Caco-2 (cell line): ENCODE measurements at regions not wholly inside any gene's neighbourhood (a gene's known extent, or its start where the extent isn't known, plus 50 kb on each side); places are given as distances from the start of the nearest gene placed in this dataset.
A peak's percentile ranks its signal among the peaks of the same experiment; 100 is the strongest.

Experiments used
- BruUV-seq: library from RNA; stranded (reverse); fragments of 400-500 nt; replicated peaks from 2 replicates; lab custom pipeline; 2021; lab: Mats Ljungman, UMichigan
- CTCF ChIA-PET: fragments of 300-600 bp; sonication (Branson Sonifier 250); formaldehyde crosslinking; loops from one replicate; lab custom pipeline; 2022; ENCODE audit warnings: antibody characterized with exemption; lab: Charles Lee
- POLR2A ChIA-PET: fragments of 300-600 bp; sonication (Branson Sonifier 250); formaldehyde crosslinking; loops from one replicate; lab custom pipeline; 2022; ENCODE audit warnings: antibody characterized with exemption; lab: Charles Lee
- DNase-seq, 2 experiments: peaks; one replicate each; pipeline versions ENCODE4 v3.0.0 to v3.0.0-alpha.2; 2020 to 2022
- H3K27me3 ChIP-seq: replicated peaks from 2 replicates; pipeline ENCODE4 v1.6.0; 2011; ENCODE audit warnings: low read length; ENCODE audit not compliant: control insufficient read depth, insufficient read depth
- H3K36me3 ChIP-seq: 2 replicates; pipeline ENCODE4 v1.5.1; 2011; ENCODE audit warnings: low read length; ENCODE audit not compliant: control insufficient read depth, insufficient read depth
- H3K4me1 ChIP-seq: fragments of 250-450 bp; sonication (Bioruptor Pico); 2 replicates; pipeline ENCODE4 v1.5.1; 2020; ENCODE audit warnings: mild to moderate bottlenecking
- H3K4me3 ChIP-seq: 2 replicates; pipeline ENCODE4 v1.5.1; 2011; ENCODE audit warnings: low read depth, mild to moderate bottlenecking, control low read depth, low read length
- H3K9me3 ChIP-seq: fragments of 250-450 bp; sonication (Bioruptor Pico); 2 replicates; pipeline ENCODE4 v1.5.1; 2020; ENCODE audit warnings: mild to moderate bottlenecking, moderate library complexity
- H3K27ac Mint-ChIP-seq: one replicate; pipeline ENCODE4 v1.8.0; 2022; ENCODE audit warnings: mixed read lengths; ENCODE audit not compliant: unreplicated experiment
- H3K27me3 Mint-ChIP-seq: one replicate; pipeline ENCODE4 v1.8.0; 2022; ENCODE audit warnings: mixed read lengths; ENCODE audit not compliant: insufficient read depth, unreplicated experiment
- H3K36me3 Mint-ChIP-seq: one replicate; pipeline ENCODE4 v1.8.0; 2022; ENCODE audit warnings: mild to moderate bottlenecking, mixed read lengths; ENCODE audit not compliant: insufficient read depth, unreplicated experiment
- H3K4me1 Mint-ChIP-seq: one replicate; pipeline ENCODE4 v1.8.0; 2022; ENCODE audit warnings: low read depth, mixed read lengths; ENCODE audit not compliant: unreplicated experiment
- H3K4me3 Mint-ChIP-seq: one replicate; pipeline ENCODE4 v1.8.0; 2022; ENCODE audit warnings: mild to moderate bottlenecking, moderate library complexity, mixed read lengths; ENCODE audit not compliant: unreplicated experiment
- H3K9me3 Mint-ChIP-seq: one replicate; pipeline ENCODE4 v1.8.0; 2022; ENCODE audit warnings: mixed read lengths; ENCODE audit not compliant: unreplicated experiment
- CTCF ChIP-seq, 2 experiments: fragments of 200-600 bp in 1 of 2; IDR thresholded peaks; 1 replicate in 1 of 2; 2 replicates in 1 of 2; pipeline versions ENCODE4 v1.5.1 to v1.8.0; 2011 to 2022; ENCODE audit warnings: antibody characterized with exemption in 1 of 2, control low read depth in 1 of 2, inconsistent platforms in 1 of 2, low read depth in 1 of 2, low read length in 1 of 2, mild to moderate bottlenecking in 1 of 2, moderate library complexity in 1 of 2; ENCODE audit not compliant: insufficient read depth in 1 of 2, severe bottlenecking in 1 of 2, unreplicated experiment in 1 of 2
- intact Hi-C: fragments of 100-400 bp; cut with micrococcal nuclease; formaldehyde crosslinking; loops from one replicate; pipeline ENCODE4 v1.10.0; 2022; ENCODE audit not compliant: unreplicated experiment

- peaks cover 29% of the 10 kb centered on the region for H3K9me3 Mint-ChIP-seq
- H3K27ac Mint-ChIP-seq, result no peak overlapping the region
- no peaks in the 10 kb centered on the region for H3K27me3 Mint-ChIP-seq
- no peaks in the 10 kb centered on the region for H3K36me3 Mint-ChIP-seq
- no peaks in the 10 kb centered on the region for H3K36me3 ChIP-seq
- intact Hi-C loops, result no loop called here
- H3K27me3 ChIP-seq, result no peaks in the 10 kb centered on the region
- H3K4me3 Mint-ChIP-seq, result no peak overlapping the region
- peaks cover 31% of the 10 kb centered on the region for H3K4me1 ChIP-seq
- no TSS peak for BruUV-seq
- H3K9me3 ChIP-seq, result no peaks in the 10 kb centered on the region; the same call in 1 of the 2 replicates
- DNase-seq, result no peak
- POLR2A ChIA-PET, result no interaction called here
- H3K4me3 ChIP-seq, result no peak overlapping the region
- no peak for TF ChIP-seq CTCF (IDR thresholded peaks at IDR 0.05; ENCODE audit: insufficient read depth in 1 of 2, low read depth in 1 of 2, low read length in 1 of 2, severe bottlenecking in 1 of 2, unreplicated experiment in 1 of 2)
- peaks cover 15% of the 10 kb centered on the region for H3K4me1 Mint-ChIP-seq
- CTCF ChIA-PET, result no interaction called here
Measured at GRCh38 chr3:166456286-166456685, 619.1 kb upstream of the BCHE start.

- intact Hi-C loops, result no loop called here
- Mint-ChIP-seq H3K36me3 (no peaks in the 10 kb centered on the region), H3K27ac (no peak overlapping the region), H3K4me1 (peaks cover 15% of the 10 kb centered on the region), H3K4me3 (no peak overlapping the region), H3K9me3 (peaks cover 29% of the 10 kb centered on the region), H3K27me3 (no peaks in the 10 kb centered on the region)
- Histone ChIP-seq H3K36me3 (no peaks in the 10 kb centered on the region), H3K4me1 (peaks cover 31% of the 10 kb centered on the region), H3K4me3 (no peak overlapping the region), H3K9me3 (no peaks in the 10 kb centered on the region; the same call in 1 of the 2 replicates), H3K27me3 (no peaks in the 10 kb centered on the region)
- POLR2A ChIA-PET, result no interaction called here
- no peak for DNase-seq
- BruUV-seq, result no TSS peak
- CTCF ChIA-PET, result no interaction called here
- no peak for TF ChIP-seq CTCF (IDR thresholded peaks at IDR 0.05; ENCODE audit: insufficient read depth in 1 of 2, low read depth in 1 of 2, low read length in 1 of 2, severe bottlenecking in 1 of 2, unreplicated experiment in 1 of 2)
Measured at GRCh38 chr3:166455744-166456143, 618.5 kb upstream of the BCHE start.

GRCh38 chr3:166453478-166453877, 616.3 kb upstream of the BCHE start:
- Histone ChIP-seq H3K36me3 (no peaks in the 10 kb centered on the region), H3K4me3 (no peak overlapping the region), H3K4me1 (peaks cover 31% of the 10 kb centered on the region), H3K9me3 (no peaks in the 10 kb centered on the region; the same call in 1 of the 2 replicates), H3K27me3 (no peaks in the 10 kb centered on the region)
- TF ChIP-seq CTCF (IDR thresholded peaks at IDR 0.05; ENCODE audit: insufficient read depth in 1 of 2, low read depth in 1 of 2, low read length in 1 of 2, severe bottlenecking in 1 of 2, unreplicated experiment in 1 of 2), result no peak
- Mint-ChIP-seq H3K4me3 (no peak overlapping the region), H3K27me3 (no peaks in the 10 kb centered on the region), H3K27ac (no peak overlapping the region), H3K36me3 (no peaks in the 10 kb centered on the region), H3K4me1 (peaks cover 23% of the 10 kb centered on the region), H3K9me3 (peaks cover 29% of the 10 kb centered on the region)
- intact Hi-C loops, result no loop called here
- ChIA-PET CTCF (no interaction called here), POLR2A (no interaction called here)
- DNase-seq, result peak in 1 of 2 experiments; percentile 5
- BruUV-seq, result no TSS peak
